SU-DHL-6 (cell line): ENCODE measurements at regions not wholly inside any gene's neighbourhood (a gene's known extent, or its start where the extent isn't known, plus 50 kb on each side); places are given as distances from the start of the nearest gene placed in this dataset.

ENCODE experiments used
- CTCF ChIP-seq: fragments of 200-600 bp; sonication (generic); IDR thresholded peaks from one replicate; pipeline ENCODE4 v1.5.1; 2017; ENCODE audit warnings: antibody characterized with exemption, mild to moderate bottlenecking, low read length, moderate library complexity; ENCODE audit not compliant: insufficient read depth, poor library complexity, severe bottlenecking
- EZH2phosphoT487 ChIP-seq: fragments of 200-600 bp; sonication (generic), shearing (Covaris generic); conservative IDR thresholded peaks from 2 replicates; pipeline ENCODE4 v1.6.1; 2018; ENCODE audit warnings: mild to moderate bottlenecking, antibody characterized with exemption, low read length, moderate library complexity, mixed read lengths

GRCh38 chr10:47164800-47165128, 135.2 kb upstream of the GDF10 start:
- TF ChIP-seq CTCF (no peak), EZH2phosphoT487 (no peak)
